ENCODE measurements at regions not wholly inside any gene's neighbourhood (a gene's known extent, or its start where the extent isn't known, plus 50 kb on each side); places are given as distances from the start of the nearest gene placed in this dataset.

- TF ChIP-seq ARNT (IDR thresholded peaks at IDR 0.05) (no peak), POLR2A (IDR thresholded peaks at IDR 0.05; ENCODE audit: insufficient read depth in 1 of 2, low read depth in 2 of 2, low read length in 2 of 2) (no peak), TCF7L2 (IDR thresholded peaks at IDR 0.05; ENCODE audit: low read depth, low read length) (no peak), ZNF7 (CRISPR knock-in tag; IDR thresholded peaks at IDR 0.05) (no peak), ELF1 (CRISPR knock-in tag; IDR thresholded peaks at IDR 0.05) (no peak), CENPT (CRISPR knock-in tag; IDR thresholded peaks at IDR 0.05; ENCODE audit: low read depth) (no peak), ZFP41 (CRISPR knock-in tag; IDR thresholded peaks at IDR 0.05; ENCODE audit: borderline replicate concordance) (no peak), NR2F2 (IDR thresholded peaks at IDR 0.05; ENCODE audit: borderline replicate concordance, low read depth) (no peak), ZBTB1 (CRISPR knock-in tag; IDR thresholded peaks at IDR 0.05; ENCODE audit: borderline replicate concordance) (no peak), HINFP (CRISPR knock-in tag; IDR thresholded peaks at IDR 0.05; ENCODE audit: low read depth) (no peak)
- TF ChIP-seq, protein P1, sequence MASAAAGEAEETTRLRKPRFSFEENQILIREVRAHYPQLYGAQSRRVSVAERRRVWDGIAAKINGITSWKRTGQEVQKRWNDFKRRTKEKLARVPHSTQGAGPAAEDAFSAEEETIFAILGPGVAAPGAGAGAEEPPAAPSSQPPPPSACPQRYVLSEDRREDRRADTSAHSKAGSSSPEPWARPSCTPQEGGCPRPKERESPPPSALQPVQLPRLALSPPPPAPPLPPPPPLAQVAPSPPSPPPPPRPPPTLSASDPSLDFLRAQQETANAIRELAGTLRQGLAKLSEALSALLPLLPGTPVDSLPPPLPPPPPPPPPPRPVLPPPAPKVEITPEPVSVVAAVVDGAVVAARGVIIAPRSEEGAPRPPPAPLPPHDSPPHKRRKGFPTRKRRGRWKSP (CRISPR knock-in tag; IDR thresholded peaks at IDR 0.05) = no peak
- TF ChIP-seq, protein P2, sequence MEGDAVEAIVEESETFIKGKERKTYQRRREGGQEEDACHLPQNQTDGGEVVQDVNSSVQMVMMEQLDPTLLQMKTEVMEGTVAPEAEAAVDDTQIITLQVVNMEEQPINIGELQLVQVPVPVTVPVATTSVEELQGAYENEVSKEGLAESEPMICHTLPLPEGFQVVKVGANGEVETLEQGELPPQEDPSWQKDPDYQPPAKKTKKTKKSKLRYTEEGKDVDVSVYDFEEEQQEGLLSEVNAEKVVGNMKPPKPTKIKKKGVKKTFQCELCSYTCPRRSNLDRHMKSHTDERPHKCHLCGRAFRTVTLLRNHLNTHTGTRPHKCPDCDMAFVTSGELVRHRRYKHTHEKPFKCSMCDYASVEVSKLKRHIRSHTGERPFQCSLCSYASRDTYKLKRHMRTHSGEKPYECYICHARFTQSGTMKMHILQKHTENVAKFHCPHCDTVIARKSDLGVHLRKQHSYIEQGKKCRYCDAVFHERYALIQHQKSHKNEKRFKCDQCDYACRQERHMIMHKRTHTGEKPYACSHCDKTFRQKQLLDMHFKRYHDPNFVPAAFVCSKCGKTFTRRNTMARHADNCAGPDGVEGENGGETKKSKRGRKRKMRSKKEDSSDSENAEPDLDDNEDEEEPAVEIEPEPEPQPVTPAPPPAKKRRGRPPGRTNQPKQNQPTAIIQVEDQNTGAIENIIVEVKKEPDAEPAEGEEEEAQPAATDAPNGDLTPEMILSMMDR (CRISPR knock-in tag; IDR thresholded peaks at IDR 0.05) = no peak
- TF ChIP-seq, protein P3, sequence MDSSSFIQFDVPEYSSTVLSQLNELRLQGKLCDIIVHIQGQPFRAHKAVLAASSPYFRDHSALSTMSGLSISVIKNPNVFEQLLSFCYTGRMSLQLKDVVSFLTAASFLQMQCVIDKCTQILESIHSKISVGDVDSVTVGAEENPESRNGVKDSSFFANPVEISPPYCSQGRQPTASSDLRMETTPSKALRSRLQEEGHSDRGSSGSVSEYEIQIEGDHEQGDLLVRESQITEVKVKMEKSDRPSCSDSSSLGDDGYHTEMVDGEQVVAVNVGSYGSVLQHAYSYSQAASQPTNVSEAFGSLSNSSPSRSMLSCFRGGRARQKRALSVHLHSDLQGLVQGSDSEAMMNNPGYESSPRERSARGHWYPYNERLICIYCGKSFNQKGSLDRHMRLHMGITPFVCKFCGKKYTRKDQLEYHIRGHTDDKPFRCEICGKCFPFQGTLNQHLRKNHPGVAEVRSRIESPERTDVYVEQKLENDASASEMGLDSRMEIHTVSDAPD (CRISPR knock-in tag; IDR thresholded peaks at IDR 0.05) = no peak
Observed at GRCh38 chr4:38531141-38531727, 132.8 kb upstream of the KLF3 start.
